GM18520 (cell line): ENCODE measurements at regions not wholly inside any gene's neighbourhood (a gene's known extent, or its start where the extent isn't known, plus 50 kb on each side); places are given as distances from the start of the nearest gene placed in this dataset.
"Not testable (repeated sequence)": the region's sequence is repeated elsewhere in the genome, so short reads cannot be mapped to it uniquely, and the experiment has no call there.

Experiments
- ATAC-seq: cut with Tn5 transposase; IDR thresholded peaks from one replicate; pipeline ENCODE4 v1.9.1; 2021; ENCODE audit not compliant: unreplicated experiment

GRCh38 chr5:110917161-110917875 is 154.2 kb upstream of the TSLP start:
- ATAC-seq = no peak

DNA sequence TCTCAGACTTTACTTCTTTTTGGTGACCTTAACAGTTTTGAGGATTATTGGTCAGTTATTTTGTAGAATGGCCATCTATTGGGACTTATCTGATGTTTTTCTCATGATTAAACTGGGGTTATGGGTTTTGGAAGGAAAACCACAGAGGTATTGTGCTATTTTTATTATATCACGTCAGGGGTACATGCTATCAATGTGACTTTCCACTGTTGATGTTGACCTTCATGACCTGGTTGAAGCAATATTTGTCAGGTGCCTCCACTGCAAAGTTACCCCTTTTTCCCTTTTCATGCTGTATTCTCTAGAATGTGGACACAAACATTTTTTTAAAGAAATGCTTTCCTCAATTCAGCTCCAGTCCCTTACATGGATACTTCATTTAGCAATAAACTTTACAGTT is 152.8 kb upstream of the TSLP start:
- ATAC-seq = no peak

DNA sequence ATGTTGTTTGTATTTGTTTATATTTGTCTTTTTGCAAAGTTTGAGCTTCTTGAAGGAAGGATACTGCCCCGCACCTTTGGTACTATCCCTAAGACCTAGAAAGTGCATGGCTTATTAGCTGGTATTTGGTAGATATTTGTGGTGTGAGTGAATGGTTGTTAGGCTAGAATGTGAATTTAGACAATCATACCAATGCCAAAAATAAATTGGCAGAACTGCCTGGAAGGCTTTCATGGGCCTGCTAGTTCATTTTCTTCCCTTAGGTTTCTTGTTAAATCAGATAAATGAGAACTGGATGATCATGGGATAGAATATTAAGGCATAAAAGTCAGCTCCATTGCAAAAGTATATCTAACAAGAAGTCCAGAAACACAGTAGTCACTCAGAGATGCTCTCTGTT is 147.5 kb upstream of the TSLP start:
- no peak for ATAC-seq

- ATAC-seq = no peak
These were observed 146.1 kb upstream of the TSLP start for GRCh38 chr5:110925398-110925797.

GRCh38 chr5:110925916-110926315 is 145.6 kb upstream of the TSLP start:
- no peak for ATAC-seq

GRCh38 chr5:110932755-110933488 is 138.6 kb upstream of the TSLP start:
- peak; percentile 95 for ATAC-seq

GRCh38 chr5:110940136-110940535 is 131.4 kb upstream of the TSLP start:
- ATAC-seq = no peak

DNA sequence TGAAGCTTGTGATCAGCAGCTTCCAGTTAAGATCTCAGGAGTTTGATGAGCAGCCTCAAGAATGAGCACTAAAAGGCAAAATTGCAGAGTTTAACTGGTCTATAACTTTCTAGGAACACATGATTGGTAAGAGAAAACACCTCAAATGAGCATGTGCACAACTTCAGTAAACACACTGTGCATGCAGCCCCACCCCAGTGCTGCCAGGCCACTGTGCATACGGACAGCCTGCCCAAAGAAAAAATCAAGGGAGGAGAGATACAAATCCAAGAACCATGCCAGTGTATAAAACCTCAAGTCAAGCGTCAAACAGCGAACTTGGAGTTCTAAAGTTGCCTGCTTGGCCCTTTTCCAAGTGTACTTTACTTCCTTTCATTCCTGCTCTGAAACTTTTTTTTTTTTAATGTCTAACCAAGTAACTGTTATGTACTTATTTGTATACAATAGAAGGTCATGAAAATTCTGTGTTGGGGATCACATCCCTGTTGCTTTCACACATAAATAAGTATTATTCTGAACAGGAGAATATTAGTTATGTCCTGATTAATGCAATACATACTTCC is 125.6 kb upstream of the TSLP start:
- no peak for ATAC-seq

DNA sequence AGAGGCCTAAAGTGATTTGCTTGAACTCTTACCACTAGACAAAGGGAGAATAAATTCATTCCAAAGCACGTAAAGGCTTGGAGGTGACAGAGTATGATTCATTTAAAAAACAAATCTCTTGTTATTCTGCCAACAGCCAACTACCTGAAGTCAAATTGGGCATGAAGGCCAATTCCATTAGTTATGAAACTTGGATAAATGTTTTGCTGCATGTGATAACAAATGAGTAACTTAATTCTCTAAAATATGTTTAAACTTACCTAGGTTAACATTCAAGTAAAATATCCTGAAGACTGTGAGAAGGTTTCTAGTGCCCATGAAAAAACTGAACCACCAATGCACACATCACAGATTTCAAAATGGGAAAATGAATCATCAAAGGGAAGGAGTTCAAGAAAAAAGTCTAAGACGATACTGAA is 120.1 kb upstream of the TSLP start:
- no peak for ATAC-seq

- no peak for ATAC-seq
These were observed 115.1 kb upstream of the TSLP start for GRCh38 chr5:110956280-110956912.

- ATAC-seq = no peak
These were observed 114.3 kb upstream of the TSLP start for GRCh38 chr5:110956913-110957813.

DNA sequence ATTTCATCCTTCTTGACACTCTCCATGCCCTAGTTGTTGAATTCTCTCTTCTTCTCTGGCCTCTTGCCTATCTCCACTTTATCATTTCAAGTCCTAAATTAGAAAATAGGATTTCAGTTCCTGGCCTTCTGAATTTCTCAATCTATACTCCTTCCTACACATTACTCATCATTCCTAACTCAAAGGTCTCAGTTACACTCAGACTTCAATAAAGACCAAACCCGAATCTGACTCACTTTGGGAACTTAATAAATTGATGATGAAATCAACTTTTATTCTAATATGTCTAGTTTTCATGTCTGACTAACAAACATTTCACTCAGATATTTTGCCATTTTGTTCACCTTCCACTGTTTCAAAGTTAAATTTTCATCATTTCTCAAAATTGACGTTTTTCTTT is 113.6 kb upstream of the TSLP start:
- ATAC-seq = no peak

DNA sequence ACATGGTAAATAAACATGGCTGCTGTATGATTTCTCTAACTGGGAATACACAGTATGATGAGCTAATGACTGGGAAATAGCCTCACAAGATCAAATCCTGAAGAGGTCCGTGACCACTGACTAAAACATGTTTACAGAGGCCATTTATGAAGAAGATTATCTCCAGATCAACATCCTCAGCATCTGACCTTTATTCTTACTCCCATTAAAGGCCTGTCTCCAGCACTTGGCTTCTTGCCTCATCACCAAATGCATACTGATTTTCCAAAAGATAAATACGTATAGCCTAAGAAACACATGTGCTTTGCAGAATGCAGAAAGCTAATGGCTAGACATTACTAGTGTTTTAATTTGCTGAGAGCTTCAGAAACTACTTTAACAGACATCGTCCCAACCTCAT is 108.0 kb upstream of the TSLP start:
- ATAC-seq = no peak

GRCh38 chr5:110965773-110966581 is 105.5 kb upstream of the TSLP start:
- ATAC-seq = no peak

DNA sequence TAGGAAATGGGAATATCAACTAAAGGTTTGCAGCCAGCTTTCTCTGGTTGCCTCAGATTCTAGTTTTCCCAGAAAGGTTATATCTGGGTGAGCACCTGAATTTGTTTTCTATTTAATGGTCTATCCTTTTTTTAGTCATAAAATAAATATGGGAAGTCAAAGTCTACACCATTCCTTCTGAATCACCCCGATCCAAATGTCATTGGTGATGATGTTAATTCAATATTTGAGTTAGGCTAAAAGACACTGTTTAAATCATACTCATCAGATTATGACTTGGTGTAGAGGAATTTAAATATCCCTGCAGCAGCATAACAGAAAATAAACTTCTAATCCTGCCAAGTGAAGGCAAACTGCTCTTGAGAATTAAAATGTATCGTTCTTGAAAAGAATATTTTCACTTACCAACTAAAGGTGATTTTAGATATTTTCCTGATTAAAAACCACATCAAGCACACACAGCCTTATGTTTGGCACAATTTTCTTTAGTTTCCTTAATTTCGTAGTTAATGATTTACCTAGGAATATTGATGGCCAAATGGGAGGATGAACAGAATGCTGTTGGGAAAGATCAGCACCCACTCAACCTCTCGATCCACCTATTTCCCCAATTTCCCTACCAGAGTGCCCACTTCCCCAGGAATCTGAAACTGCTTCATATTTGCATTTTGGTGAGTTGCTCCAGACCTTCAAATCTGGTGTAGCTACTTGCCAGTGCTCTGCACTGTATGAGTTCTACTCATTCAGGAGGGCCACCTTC is 103.1 kb upstream of the TSLP start:
- ATAC-seq = no peak

GRCh38 chr5:110969502-110969901 is 102.0 kb upstream of the TSLP start:
- ATAC-seq = no peak

- no peak for ATAC-seq
These were observed 98.0 kb upstream of the TSLP start for GRCh38 chr5:110973510-110973909.

DNA sequence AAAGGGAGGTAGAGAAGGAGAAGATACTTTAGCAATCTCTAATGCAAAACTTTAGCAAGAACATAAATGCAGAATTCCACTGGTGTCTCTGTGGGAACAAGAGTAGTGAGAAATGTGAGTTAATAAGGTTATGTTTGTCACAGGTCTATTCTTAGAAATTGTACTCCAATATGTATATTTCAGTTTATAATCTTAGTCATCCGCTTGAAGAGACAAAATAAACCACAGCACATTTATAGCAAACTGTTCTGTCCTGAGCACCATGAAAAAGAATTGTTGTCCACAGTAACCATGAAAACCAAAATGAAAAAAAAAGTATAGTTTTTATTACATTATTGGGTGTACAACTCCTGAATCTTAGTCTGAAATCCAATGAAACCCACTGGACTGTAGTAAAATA is 93.6 kb upstream of the TSLP start:
- no peak for ATAC-seq

DNA sequence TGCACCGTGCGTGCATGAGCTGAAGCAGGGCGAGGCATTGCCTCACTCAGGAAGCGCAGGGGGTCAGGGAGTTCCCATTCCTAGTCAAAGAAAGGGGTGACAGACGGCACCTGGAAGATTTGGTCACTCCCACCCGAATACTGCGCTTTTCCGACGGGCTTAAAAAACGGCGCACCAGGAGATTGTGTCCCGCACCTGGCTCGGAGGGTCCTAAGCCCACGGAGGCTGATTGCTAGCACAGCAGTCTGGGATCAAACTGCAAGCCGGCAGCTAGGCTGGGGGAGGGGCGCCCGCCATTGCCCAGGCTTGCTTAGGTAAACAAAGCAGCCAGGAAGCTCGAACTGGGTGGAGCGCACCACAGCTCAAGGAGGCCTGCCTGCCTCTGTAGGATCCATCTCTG is 85.6 kb upstream of the TSLP start:
- ATAC-seq = not testable (repeated sequence)
